ENCODE measurements at regions not wholly inside any gene's neighbourhood (a gene's known extent, or its start where the extent isn't known, plus 50 kb on each side); places are given as distances from the start of the nearest gene placed in this dataset.

GRCh38 chr12:92012691-92013090 lies 133.0 kb downstream of the BTG1 start:
- no peak for TF ChIP-seq POLR2A (IDR thresholded peaks at IDR 0.05; ENCODE audit: low read depth, low read length)
- DNase-seq (ENCODE audit: insufficient read length, low spot score) (no peak), FAIRE-seq (no peak)

GRCh38 chr12:92010853-92011701 lies 134.6 kb downstream of the BTG1 start:
- no peak for TF ChIP-seq POLR2A (IDR thresholded peaks at IDR 0.05; ENCODE audit: low read depth, low read length)
- DNase-seq (ENCODE audit: insufficient read length, low spot score) (no peak), FAIRE-seq (no peak)

- DNase-seq (ENCODE audit: insufficient read length, low spot score) (no peak), FAIRE-seq (no peak)
- TF ChIP-seq POLR2A (IDR thresholded peaks at IDR 0.05; ENCODE audit: low read depth, low read length) = no peak
Measured at GRCh38 chr12:92010368-92010767, 135.3 kb downstream of the BTG1 start.

- no peak for TF ChIP-seq POLR2A (IDR thresholded peaks at IDR 0.05; ENCODE audit: low read depth, low read length)
- DNase-seq (ENCODE audit: insufficient read length, low spot score) = no peak
- FAIRE-seq = no peak
Measured at GRCh38 chr12:92008345-92008744, 137.3 kb downstream of the BTG1 start.

- DNase-seq (ENCODE audit: insufficient read length, low spot score) (no peak), FAIRE-seq (no peak)
- no peak for TF ChIP-seq POLR2A (IDR thresholded peaks at IDR 0.05; ENCODE audit: low read depth, low read length)
Measured at GRCh38 chr12:92007787-92008186, 137.9 kb downstream of the BTG1 start.

- DNase-seq (ENCODE audit: insufficient read length, low spot score) (no peak), FAIRE-seq (no peak)
- TF ChIP-seq POLR2A (IDR thresholded peaks at IDR 0.05; ENCODE audit: low read depth, low read length) = no peak
Measured at GRCh38 chr12:92003701-92004100, 141.9 kb downstream of the BTG1 start.

- no peak for FAIRE-seq
- TF ChIP-seq POLR2A (IDR thresholded peaks at IDR 0.05; ENCODE audit: low read depth, low read length) = no peak
- DNase-seq (ENCODE audit: insufficient read length, low spot score) = no peak
Measured at GRCh38 chr12:92002673-92003382, 142.8 kb downstream of the BTG1 start.

GRCh38 chr12:92002195-92002649 lies 143.4 kb downstream of the BTG1 start:
- no peak for FAIRE-seq
- no peak for DNase-seq (ENCODE audit: insufficient read length, low spot score)
- no peak for TF ChIP-seq POLR2A (IDR thresholded peaks at IDR 0.05; ENCODE audit: low read depth, low read length)

- no peak for TF ChIP-seq POLR2A (IDR thresholded peaks at IDR 0.05; ENCODE audit: low read depth, low read length)
- FAIRE-seq = no peak
- DNase-seq (ENCODE audit: insufficient read length, low spot score) = no peak
Measured at GRCh38 chr12:92000597-92000996, 145.0 kb downstream of the BTG1 start.

- no peak for FAIRE-seq
- DNase-seq (ENCODE audit: insufficient read length, low spot score) = no peak
- TF ChIP-seq POLR2A (IDR thresholded peaks at IDR 0.05; ENCODE audit: low read depth, low read length) = no peak
Measured at GRCh38 chr12:91999823-92000222, 145.8 kb downstream of the BTG1 start.

GRCh38 chr12:91998316-91998715 lies 147.3 kb downstream of the BTG1 start:
- DNase-seq (ENCODE audit: insufficient read length, low spot score) (no peak), FAIRE-seq (no peak)
- no peak for TF ChIP-seq POLR2A (IDR thresholded peaks at IDR 0.05; ENCODE audit: low read depth, low read length)

GRCh38 chr12:91994208-91994797 lies 151.3 kb downstream of the BTG1 start:
- no peak for FAIRE-seq
- no peak for TF ChIP-seq POLR2A (IDR thresholded peaks at IDR 0.05; ENCODE audit: low read depth, low read length)
- DNase-seq (ENCODE audit: insufficient read length, low spot score) = no peak

- no peak for FAIRE-seq
Measured at GRCh38 chr12:91993287-91994017, 152.2 kb downstream of the BTG1 start.

More at GRCh38 chr12:91993287-91994017, 152.2 kb downstream of the BTG1 start:
- TF ChIP-seq POLR2A (IDR thresholded peaks at IDR 0.05; ENCODE audit: low read depth, low read length) = no peak
- DNase-seq (ENCODE audit: insufficient read length, low spot score) = no peak

Measured in H54 (cell line).